GM21737 (cell line): ENCODE measurements at regions not wholly inside any gene's neighbourhood (a gene's known extent, or its start where the extent isn't known, plus 50 kb on each side); places are given as distances from the start of the nearest gene placed in this dataset.
"Not testable (repeated sequence)": the region's sequence is repeated elsewhere in the genome, so short reads cannot be mapped to it uniquely, and the experiment has no call there.

Experiments used
- ATAC-seq: cut with Tn5 transposase; IDR thresholded peaks from one replicate; pipeline ENCODE4 v1.9.1; 2021; ENCODE audit warnings: mild to moderate bottlenecking, moderate library complexity; ENCODE audit not compliant: unreplicated experiment

DNA sequence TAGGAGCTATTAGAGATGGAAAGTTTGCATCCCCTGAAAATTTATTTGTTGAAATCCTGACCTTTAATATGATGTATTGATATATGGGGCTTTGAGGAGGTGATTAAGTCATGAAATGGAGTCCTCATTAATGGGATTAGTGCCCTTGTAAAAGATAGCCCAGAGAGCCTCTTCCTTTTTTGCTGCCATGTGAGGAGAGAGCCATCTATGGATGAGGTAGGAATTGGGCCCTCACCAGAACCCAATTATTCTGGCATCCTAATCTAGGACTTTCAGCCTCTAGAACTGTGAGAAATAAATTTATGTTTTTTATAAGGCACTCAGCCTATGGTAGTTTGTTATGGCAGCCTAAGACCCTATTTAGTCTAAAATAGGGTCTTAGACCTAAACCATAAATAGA is 250.2 kb upstream of the SLITRK1 start:
- ATAC-seq, result no peak

DNA sequence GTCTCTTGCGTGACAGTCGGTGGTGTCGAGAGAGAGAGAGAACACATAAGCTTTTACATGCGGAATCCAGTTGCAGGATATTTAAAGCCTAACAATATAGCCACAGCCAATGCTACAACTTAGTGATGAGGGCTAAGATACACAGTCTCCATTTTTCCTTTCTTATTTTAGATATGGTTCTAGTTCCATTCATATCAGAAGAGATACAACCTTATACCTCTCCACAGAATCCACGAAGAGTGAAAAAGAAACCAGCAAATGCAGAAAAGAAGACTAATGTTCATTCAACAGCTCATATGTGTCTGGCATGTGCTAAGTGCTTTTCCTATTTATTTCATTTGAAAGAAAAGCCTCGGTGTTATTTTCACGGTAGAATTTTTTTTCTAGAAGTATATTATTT is 249.0 kb upstream of the SLITRK1 start:
- no peak for ATAC-seq

DNA sequence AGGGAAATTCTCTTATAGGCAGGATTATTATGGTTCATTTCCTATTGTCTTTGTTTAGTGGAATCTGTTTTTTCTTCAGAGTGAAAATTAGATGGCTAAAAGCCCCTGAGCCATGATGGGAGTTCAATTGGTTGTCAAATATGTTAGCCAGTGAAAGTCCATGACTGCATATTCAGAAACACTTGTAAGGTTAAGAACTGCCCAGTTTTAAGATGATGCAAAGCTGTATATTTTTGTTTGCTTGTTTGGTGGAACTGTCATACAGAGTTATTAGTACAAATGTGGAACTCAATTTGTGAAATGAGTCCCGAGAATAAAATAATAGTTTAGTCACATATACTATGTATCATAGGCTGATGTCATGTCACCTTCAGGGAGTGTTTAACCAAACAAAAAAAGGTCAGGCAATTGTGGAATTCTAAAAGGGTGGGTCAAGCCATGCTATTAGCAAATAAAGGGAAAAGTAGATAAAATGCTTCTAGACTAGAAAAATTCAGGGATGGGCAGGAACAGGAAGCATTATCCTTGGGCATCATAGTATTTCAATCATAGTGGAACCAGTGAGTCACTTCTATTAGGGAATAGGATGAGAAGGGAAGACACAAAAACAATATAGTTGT is 248.3 kb upstream of the SLITRK1 start:
- ATAC-seq, result no peak

DNA sequence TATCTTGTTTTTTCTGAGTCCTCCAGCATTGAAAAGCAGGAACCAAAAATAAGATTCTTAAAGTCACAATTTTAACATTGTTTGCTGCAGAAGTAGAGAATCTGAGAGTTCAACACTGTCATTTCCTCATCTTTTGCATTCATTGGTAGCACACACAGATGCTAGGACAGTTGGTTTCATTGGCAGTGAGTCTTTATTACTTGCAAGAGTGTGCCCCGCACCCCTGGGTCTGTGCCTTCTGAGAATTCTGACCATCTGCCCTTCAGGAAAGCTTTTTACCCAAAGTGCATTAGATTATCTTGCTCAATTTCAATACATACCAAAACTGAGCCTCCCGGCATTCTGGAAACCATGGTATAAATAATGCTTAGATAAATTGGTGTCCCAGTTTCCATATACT is 247.7 kb upstream of the SLITRK1 start:
- no peak for ATAC-seq

DNA sequence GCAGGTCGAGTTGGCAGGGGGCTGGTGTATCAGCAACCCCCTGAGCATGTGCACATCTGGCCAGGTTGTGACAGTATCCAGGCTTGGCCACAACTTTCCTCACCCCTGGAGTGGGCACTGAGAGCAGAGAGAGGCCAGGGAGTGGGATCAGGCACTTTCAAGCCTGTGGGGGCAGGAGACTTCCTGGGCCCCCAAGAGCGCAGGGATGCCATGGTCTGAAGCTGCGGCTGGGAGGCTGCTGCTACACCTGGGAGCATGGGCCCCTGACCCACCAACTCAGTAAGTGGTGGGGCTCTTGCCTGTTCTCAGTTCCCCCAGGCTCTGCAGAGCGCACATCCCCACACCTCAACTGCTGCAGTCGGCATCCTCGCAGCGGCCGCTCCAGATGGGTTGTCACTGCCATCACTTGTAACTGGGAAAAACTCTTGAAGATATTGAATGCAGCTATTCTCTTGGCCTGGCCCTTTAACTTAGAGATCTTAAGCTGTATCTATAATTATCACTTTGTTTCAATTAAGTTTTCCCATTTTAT is 245.4 kb upstream of the SLITRK1 start:
- ATAC-seq, result no peak

DNA sequence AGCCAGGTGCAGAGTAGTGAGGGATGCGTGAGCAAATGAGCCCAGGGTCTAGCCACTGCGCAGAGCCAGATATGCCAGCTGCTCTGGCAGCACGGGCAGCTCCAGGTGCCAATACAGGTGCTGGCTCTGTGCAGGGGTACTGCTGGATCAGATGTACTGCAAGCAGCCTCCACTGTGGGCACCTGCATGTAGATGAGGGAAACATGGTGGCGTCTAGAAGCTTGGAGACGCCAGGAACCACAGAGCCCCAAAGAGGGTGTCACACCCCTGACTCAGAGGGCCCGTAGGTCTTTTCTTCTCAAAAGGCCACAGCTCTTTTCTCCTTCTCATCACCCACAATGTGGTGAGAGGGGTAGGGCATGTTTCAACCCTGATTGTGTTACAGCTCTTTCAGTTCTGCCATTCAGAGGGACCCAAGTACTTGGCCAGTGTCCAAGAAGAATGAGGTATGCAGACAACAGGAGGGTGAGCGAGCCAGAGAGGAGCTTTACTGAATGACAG is 244.4 kb upstream of the SLITRK1 start:
- ATAC-seq, result no peak

DNA sequence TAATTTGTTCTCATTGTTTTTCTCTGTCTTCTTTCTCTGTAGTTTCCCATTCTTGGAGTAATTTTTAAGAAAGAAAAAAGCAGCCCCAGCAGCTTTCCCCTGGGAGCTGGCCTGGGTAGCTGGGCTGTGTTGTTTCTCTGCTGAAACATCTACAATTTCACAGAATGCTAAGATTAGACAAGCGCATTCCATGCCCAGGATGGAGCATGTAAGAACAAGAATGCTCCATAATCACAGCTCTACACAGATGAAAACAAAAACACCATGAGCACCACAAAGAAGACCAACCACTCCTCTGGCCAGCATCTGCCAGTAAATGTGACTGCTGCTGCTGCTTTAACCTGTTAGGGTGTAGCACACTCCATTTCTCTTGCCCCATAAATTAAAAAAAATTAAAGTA is 239.2 kb upstream of the SLITRK1 start:
- no peak for ATAC-seq

DNA sequence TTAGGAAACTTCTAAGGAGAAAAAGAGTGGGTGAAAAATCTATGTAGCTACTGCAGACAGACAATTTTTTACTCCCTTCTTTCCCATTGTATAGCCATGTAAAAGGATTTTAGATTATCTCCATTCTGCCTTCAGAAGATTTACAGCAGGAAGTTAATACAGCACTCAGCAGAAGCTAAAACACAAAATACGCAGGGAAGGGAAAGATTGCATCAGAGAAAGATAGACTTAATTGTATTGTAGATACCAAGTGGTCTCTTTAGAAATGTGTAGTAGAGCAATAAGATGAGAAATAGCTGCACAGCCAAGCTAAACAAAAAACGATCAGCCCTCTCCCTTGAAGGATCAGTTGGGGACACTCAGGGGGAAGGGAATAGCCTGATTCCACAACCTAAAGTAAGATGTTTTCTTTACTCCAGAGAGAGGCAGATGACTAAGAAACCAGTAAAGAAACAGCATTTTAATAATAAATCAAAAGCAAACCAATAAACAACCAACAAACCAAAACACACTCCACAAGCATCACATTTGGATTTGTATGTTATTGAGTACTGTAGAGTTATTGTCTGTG is 236.7 kb upstream of the SLITRK1 start:
- ATAC-seq, result no peak

DNA sequence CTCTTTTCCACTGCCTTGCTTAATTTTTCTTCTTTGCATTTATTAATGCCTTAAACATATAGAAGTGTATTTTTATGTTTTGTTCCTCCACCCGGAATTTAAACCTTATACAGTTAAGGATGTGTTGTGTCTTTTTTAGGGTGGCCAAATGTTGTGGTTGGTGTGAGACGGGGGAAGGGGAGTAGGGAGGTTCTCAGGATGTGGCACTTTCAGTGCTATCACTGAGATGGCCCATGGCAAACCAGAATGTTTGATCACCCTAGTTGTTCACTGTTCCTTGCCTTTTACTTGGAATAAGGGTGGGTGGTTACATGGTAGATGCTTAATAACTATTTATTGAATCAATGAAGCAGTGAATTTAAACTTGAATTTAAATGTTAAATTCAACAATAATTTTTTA is 216.0 kb upstream of the SLITRK1 start:
- ATAC-seq, result no peak

DNA sequence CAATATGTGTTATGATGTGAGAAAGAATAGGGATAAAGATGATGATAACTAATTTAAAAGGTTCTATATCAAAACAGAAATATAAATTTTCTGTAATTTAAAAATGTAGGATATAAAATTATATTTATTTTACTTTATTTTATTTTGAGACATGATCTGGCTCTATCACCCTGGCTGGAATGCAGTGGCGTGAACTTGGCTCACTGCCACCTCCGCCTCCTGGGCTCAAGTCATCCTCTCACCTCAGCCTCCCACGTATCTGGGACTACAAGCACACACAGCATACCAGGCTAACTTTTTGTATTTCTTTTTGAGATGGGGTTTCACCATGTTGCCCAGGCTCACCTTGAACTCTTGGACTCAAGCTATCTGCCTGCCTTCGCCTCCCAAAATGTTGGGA is 214.9 kb upstream of the SLITRK1 start:
- no peak for ATAC-seq

DNA sequence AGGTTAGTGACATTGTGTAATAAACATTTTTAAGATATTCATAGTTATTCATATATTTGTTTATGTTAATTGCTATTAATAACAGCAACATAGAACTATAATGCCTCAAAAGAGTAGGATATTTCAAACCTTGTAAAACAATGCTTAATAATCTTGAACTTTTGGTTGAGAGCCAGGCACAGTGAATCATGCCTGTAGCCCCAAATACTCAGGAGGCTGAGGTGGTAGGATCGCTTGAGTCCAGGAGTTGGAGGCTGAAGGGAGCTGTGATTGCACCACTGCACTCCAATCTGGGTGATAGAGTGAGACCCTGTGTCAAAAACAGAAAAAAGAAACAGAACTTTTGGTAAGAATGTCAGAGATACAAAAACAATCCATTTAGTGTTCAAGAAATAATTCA is 213.9 kb upstream of the SLITRK1 start:
- ATAC-seq, result no peak

DNA sequence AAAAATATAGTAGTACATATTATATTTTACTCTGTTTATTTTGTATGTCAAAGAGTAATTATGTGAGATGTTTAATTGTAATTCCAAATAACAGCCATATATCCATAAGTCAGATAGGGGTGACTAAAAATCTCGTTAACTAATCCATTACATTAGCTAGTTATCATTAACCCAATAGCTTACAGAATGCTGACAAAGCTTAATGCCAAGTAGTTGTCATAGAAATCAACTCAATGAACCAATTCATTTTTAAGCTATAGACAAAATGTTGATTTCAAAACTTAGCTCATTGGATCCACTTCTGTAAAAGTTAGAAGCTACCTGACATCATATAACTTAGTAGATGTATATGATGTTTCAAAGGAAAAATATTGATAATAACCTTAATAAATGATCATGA is 206.7 kb upstream of the SLITRK1 start:
- no peak for ATAC-seq

DNA sequence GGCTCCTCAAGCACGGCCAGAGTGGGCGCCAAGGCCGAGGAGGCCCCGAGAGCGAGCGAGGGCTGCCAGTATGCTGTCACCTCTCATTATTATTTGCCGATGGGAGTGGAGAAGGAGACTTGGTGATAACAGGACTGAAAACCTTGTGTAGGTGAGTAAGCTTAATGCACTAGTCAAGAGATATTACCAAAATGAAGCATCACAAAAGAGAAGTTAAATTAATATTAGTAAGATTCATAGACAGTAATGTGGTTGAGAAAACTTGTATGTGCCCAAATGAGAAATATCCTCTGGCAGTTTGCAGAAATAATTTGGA is 204.5 kb upstream of the SLITRK1 start:
- no peak for ATAC-seq

DNA sequence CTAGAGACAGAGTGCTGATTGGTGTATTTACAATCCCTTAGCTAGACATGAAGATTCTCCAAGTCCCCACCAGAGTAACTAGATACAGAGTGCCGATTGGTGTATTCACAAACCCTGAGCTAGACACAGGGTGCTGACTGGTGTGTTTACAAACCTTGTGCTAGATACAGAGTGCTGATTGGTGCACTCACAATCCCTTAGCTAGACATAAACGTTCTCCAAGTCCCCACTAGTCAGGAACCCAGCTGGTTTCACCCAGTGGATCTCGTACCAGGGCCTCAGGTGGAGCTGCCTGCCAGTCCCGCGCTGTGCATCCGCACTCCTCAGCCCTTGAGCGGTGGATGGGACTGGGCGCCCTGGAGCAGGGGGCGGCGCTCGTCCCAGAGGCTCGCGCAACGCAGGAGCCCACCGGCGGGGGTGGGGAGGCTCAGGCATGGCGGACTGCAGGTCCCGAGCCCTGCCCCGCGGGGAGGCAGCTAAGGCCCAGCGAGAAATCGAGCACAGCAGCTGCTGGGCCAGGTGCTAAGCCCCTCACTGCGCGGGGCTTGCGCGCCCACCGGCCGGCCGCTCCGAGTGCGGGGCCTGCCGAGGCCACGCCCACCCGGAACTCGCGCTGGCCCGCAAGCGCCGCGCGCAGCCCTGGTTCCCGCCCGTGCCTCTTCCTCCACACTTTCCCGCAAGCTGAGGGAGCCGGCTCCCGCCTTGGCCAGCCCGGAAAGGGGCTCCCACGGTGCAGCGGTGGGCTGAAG is 204.0 kb upstream of the SLITRK1 start:
- ATAC-seq, result not testable (repeated sequence)

DNA sequence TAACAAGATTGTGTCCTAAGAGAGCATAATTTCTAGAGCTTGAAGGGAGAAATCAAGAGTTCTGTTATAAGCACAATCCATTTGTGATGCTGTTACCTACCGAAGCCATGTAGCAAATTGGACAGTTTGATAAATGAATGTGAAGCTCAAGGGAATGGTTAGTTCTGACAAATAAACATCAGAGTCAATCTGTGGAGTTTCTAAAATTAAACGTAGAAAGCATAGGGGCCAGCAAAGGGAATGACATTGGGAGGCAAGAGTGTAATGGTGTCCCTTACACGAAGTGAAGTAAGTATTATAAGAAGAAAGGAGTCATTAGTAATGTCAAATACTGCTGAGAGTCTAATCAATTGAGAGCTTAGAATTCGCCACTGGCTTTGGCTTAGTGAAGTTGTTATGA is 200.2 kb upstream of the SLITRK1 start:
- ATAC-seq, result no peak

DNA sequence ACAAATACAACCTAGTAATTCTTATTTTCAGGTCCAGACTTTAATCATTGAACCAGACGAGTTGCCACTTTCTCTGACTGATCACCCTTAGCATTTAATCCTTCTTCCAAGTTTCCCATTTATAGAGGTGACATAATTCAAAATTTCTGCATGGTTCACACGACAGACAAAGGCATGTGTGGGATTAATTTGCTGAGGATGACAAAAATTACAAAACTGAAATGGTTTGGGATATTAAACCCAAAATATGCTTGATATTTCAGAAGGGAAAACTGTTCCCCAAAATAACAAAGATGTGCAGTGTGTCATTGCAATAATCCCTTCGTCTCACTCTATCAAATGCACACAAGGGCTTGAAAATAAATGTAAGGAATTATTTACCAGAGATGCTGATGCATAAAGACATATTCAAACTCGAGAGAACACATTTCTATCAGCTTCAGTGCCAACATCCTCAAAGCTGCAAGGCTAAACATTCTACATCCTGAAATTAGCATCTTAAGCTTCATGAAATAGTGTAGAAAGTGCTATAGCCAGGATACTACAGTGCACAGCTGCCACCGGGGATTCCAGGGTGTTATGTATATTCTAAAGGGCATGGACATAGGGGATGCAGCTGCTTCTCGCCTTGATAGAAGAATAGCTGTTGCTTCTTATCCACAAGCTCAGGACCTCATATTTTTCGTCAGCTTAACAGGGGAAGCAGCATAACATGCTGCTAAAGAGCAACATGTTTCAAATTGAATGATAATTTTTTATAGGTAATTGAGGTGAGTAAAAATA is 198.7 kb upstream of the SLITRK1 start:
- no peak for ATAC-seq

DNA sequence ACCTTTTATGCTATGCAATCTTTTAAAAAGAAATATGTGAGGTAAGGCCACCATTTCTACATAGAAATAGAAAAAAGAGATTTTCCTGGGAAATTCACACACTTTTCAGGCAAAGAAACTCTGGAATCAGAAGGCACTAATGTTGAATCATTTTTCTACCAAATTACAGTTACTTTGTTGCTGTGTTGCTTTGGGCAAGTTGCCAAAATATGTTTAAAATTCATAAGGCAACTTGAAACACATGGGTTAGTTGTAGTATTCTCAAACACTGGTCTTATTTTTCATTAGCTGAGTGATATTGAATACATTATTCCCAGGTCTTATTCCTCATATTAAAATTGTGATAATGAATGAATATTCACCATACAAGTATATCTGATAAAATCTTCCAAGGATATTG is 195.0 kb upstream of the SLITRK1 start:
- no peak for ATAC-seq

DNA sequence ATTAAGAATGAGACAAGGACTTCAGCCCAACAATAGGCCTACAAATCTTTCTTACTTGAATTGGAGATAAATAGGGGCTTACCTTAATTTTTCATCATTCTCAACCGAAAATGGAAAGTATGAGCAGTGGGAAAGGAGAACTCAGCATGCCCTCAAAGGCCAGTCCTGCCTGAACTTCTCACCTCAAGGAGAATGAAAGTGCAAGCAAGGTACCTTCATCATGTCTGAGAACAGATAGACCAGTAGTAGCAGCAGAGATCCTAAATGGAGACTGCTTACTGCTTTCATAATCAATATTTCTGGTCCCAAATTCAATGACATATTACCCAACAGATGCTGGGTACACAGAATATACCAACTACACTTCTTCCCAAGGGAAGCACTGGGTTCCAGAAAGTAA is 194.0 kb upstream of the SLITRK1 start:
- ATAC-seq, result no peak

DNA sequence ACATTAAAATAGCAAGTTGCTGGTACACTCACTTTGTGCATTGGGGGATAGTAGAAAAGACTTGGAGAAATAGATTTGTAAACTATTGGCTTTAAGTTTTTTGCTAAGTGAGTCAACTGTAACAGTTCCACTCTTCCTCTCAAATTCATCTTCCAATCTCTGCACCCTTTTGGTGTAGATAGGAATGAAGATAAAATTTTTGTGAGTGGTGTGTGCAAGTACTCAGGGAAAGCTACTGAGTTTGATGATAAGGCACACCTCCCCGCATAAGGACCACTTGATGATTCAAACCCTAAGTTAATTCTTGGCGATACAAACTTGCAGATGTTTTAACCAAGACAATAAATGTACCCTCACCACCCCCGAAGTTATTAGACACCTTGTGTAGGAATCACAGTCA is 168.3 kb upstream of the SLITRK1 start:
- no peak for ATAC-seq

DNA sequence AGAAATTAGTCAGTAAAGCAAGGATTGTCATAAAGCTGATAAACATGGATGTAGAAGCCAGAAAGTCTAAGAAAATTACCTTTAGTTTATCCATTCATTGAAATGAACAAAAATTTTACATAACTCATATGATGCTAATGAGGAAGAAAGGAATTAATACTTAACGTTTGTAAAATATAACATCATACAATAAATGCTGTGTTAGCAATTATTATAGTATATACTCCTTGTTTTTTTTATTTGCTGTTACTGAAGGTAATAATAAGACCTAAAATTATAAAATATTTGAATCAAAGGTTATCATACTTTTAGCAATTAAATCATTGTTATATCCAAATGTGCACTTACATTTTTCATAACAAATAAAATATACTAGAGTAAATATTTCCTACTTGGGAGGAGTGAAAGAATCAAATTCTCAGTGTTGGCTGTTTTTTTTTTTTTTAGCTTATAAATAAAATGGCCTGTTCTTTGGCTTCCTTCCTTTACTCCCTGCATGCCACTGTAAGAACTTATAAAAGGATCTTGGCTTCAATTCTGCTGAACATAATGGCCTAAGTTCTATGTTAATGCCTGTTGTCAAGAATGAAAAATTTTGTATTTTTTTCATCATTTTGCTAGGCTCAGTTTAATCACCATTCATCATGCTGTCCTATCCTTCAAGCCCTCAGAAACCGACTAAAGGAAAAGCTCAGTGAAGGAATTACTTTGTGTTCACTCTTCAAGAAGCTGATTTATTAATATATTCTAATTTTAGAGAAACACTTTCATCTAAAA is 167.4 kb upstream of the SLITRK1 start:
- ATAC-seq, result no peak

DNA sequence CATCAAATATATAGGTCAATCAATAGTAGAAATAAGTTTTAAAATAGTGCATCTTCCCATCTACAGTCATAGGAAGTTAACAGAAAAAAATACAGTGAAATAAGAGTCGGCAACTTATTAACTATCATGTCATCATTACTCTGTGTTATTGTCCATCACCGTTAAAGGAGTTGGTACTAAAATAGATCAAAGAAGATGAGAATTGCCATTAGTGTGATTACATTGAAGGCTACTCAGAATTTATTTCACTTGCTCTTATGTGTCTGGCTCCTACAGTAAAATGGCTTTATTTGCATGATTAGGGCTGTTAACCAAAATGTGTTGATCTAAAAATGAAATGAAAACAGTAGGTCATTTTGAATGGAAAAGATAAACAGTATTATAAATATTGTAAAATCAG is 162.5 kb upstream of the SLITRK1 start:
- no peak for ATAC-seq
